SKM-1 treated with dmso at 0.1 percent for 144 hours (cell line): ENCODE measurements at regions not wholly inside any gene's neighbourhood (a gene's known extent, or its start where the extent isn't known, plus 50 kb on each side); places are given as distances from the start of the nearest gene placed in this dataset.
"Not testable (repeated sequence)": the region's sequence is repeated elsewhere in the genome, so short reads cannot be mapped to it uniquely, and the experiment has no call there.

Source experiments
- DNase-seq: peaks from one replicate; lab custom pipeline; 2025; ENCODE audit not compliant: unreplicated experiment; lab: John Stamatoyannopoulos, UW

DNA sequence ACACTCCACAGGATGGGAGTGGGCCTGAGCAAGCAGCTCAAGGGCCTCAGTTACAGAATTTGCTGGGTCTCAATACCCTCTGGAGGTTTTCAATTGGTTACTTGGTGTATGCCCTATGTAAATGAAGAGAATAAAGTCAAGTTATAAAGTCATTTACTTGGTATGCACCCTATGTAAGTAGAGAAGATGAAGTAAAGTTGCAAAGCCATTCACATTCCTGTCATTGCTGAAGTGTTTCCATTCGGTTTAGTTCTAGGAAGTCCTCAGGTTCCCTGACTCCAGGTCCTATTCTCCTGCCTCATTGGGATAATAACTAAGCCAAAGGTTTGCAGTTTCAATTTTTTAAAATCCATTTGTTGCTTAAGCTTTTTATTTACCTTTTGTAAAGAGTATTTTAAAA lies 272.6 kb upstream of the NPSR1 start:
- DNase-seq: no peak

GRCh38 chr7:34389332-34390078 lies 268.5 kb upstream of the NPSR1 start:
- DNase-seq: no peak

- no peak for DNase-seq
These were observed 267.9 kb upstream of the NPSR1 start for GRCh38 chr7:34390103-34390502.

DNA sequence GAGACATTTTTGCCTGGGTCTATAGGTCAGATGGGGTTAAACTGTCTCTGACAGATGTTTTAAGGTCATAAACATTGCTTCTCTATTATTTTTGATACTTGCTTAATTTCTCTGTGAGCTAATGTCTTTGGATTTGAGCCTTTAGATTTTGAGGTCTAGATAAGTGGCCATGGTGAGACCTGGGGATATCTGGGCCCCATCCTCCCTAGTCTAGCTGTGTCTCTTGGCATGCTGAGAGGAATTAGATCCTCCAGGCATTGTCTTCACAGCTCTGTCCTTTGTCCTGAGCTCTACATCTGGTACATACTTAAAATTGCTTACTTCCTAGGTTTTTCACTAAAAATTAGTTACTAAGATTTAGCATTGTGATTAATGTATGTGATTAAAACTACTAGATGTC lies 265.0 kb upstream of the NPSR1 start:
- DNase-seq: no peak

DNA sequence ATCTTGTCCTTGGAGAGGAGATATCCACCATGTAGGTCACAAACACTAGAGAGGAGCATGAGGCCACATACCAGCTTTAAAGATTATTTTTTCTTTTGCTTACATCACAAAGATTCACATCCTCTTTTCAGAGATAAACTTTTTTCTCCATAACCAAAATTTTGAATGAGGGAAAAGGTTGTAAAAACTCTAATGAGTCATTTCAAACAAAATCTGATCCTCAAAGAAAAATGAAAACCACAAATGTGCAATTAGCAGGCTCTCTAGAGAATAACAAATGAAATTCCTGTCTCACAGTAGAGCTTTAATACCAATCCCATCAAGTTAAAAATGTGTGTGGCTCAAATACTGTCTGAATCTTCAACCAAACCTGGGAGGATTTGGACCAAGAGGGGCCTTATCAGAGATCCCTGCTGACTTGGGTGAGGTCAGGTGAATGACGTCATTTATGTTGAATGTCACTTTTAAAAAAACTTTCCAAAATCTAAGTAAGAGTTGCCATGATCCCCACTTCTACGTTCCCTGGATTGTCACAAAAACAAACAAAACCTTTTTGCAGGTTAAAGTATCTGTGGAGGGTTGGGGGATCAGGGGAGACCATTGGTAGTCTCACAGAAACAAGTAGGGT lies 261.5 kb upstream of the NPSR1 start:
- no peak for DNase-seq

DNA sequence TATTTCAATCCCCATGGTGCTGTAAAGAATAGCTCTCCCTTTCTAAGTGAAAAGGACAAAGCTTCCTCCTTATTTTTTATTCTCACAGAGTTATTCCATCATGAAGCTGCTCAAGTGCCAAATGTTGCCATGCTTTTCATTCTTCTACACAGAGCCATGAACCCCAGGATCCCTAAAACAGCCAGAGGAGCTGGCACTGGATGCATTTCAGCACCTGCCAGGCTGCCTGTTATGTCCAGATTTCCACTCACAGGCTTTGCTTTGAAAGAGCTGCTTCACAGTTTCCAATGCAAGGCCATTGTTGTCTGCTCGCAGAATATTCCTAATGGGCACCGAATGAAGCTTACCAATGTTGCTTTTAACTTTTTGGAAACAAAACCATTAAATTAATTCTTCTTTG lies 256.2 kb upstream of the NPSR1 start:
- no peak for DNase-seq

DNA sequence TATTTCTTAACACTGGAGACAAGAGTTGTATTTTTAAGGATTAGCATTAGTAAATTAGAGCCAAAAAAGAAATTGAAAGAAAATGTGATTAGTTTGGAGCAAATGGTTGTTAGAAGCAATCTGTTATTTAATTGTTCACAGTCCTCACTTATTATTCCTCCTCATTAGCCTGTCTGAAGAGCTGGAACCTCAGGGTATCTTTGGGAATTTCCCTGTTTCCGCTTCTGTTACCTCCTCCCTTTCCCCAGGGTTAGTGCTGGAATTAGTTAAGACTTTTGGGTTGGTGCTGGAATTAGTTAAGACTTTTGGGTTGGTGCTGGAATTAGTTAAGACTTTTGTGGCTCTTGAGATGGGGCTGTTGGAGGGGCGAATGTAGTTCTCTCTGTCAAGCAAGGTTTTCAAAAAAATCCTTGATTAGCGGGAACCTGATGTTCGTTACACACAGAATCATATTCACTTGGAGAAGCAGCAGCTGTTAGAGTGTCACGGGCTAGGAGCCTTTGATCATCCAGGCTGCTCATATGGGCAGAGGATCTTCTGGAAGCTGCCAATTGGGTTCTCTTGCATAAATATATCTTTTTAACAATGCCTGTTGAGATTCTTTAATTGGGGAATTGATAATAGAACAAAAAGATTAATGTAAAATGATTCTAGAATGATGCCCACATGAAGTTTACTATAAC lies 251.0 kb upstream of the NPSR1 start:
- no peak for DNase-seq

- DNase-seq: no peak
These were observed 250.4 kb upstream of the NPSR1 start for GRCh38 chr7:34407586-34407985.

GRCh38 chr7:34417781-34418180 lies 240.2 kb upstream of the NPSR1 start:
- no peak for DNase-seq

DNA sequence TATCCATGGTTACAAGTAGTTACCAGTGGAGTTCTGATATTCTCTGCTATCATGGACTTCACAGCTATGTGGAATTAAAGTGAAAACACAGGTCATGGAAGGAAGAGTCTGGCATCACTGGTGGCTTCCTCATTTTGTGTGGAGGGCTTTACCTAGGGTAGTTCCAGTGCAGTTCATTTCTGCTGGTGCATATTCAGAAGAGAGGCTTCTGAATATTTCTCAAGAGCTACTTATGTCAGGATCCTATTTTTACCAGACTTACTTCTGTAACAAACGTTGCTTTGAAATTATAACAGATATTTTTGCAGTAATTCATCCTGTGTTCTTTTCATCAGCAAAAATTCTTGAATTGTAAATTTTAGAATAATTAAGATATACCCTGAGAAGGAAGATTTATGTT lies 236.5 kb upstream of the NPSR1 start:
- DNase-seq: no peak

DNA sequence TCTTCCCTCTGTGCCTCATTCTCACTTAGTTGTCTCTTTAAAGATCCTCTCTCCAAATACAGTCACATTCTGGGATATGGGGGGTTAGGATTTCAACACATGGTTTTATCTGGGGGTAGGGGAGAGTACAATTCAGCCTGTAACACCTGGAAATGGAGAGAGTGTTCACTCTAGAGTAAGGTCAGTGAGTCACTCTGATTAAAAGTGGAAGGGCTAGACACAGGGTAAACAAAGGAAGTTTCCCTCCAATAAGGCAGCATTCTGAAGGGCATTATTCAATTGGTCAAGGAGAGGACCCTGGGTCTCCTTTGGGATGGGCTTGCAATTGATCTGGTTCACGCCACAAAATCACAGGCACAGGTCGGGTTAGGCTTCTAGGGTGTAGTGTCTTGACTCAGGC lies 232.8 kb upstream of the NPSR1 start:
- DNase-seq: no peak

DNA sequence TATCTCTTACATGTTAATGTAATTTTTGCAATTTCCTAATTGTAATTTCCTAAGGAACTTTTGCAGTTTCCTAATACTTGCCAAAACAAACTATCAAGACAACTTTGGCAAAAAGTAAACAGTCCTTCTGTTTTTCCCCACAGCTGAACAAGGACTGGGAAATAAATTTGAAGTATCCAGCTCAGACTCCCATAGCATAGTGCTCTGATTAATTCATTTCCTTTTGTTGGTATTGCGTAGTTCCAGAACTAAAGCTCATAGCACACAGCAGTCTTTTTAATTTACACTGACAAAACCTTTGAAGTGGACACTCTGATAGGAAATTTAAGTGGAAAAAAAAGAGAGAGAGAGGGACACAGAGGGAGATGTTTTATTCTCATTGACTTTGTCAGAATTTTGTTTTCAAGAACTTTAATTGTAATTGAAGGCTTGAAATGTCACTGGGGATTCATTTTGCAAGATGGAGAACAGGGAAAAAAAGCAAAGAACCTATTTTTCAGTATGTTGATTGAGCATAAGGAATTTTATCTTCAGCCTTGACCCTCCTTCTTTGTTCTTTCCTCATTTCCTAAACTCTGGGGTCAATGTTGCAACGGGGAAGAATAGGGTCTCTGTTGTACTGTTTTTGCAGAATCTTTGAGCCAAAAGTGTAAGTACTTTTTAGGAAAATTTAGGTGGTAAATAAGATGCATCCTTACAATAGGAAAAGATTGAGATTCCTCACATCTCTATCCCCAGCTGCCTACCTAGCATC lies 232.2 kb upstream of the NPSR1 start:
- no peak for DNase-seq

GRCh38 chr7:34430456-34430855 lies 227.6 kb upstream of the NPSR1 start:
- DNase-seq: no peak

DNA sequence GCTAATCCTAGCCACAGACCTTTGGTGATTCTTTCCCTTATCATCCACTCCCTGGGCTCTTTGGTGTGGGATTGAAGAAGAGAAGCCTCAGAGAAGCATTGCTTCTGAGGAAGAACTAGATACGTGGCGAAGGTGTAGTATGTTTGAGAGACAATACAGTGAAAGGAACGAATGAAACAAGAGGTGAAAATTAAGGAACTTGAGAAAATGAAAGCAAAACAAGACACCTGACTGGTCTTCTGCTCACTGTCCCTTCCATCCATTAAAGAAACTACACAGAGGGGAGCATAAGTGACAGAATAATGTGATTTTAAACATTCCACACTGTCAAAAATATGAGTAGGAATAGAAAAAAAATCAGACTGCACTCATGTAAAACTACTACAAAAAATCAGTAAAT lies 219.6 kb upstream of the NPSR1 start:
- no peak for DNase-seq

GRCh38 chr7:34445653-34446052 lies 212.4 kb upstream of the NPSR1 start:
- DNase-seq: no peak

DNA sequence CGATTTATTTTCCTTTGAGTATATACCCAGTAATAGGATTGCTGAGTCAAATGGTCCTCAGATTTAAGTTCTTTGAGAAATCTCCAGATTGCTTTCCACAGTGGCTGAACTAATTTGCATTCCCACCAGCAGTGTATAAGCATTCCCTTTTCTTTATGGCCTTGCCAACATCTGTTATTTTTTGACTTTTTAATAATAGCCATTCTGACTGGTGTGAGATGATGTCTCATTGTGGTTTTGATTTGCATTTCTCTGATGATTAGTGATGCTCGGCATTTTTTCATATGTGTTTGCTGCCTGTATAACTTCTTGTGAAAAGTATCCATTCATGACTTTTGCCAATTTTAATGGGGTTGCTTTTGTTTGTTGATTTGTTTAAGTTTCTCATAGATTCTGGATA lies 209.5 kb upstream of the NPSR1 start:
- DNase-seq: not testable (repeated sequence)

GRCh38 chr7:34449765-34450164 lies 208.3 kb upstream of the NPSR1 start:
- DNase-seq: no peak

GRCh38 chr7:34451183-34451582 lies 206.8 kb upstream of the NPSR1 start:
- no peak for DNase-seq

GRCh38 chr7:34451923-34452322 lies 206.1 kb upstream of the NPSR1 start:
- DNase-seq: no peak

DNA sequence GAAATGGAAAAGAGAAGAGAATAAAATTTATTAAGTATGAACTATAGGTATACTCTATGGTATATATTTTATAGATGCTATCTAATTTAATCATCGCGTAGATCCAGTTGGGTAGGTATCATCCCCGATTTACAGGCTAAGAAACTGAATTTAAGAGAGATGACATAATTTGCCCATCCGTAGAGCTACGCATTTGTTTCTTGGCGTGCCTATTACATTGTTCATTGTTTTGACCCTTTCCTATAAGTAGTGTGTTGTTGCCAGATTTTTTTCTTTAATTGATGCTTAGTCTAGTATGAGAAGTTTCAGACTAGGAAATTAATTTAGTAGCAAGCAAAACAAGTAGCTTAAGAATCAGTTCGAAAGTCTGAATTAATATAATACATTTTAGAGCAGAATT lies 205.7 kb upstream of the NPSR1 start:
- no peak for DNase-seq

DNA sequence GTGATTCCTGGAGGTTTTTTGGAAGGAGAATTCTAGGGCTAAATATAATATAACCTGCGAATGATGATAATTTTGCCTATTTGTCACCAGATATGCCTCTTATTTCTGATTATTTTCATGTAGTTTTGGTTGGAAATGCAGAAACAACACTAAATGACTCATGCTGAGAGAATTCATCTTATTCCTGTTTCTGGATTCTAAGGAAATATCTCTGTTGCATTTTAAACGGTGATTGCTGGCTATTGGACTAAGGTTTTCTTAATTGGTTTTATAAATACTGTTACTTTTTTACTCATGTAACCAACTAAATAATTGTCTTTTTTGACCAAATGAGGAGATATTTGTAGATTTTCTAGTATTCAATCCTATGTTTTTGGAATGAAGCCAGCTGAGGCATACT lies 204.9 kb upstream of the NPSR1 start:
- DNase-seq: no peak

DNA sequence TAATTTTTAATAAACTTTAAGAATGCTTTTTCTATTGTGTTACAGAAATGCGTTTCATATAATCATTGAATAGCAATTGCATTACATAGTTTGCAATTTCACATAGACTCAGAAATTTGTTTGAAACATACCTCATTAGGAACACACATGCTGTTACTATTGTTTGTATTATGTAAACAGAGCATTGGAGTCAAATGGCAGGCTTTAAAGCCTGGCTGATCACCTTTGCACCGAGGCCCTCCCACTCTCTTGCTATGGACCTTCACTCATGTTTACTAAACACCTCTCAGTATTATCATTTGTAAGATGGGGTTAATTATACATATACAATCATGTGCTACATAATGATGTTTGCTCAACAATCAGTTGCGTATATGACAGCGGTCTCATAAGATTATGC lies 203.6 kb upstream of the NPSR1 start:
- no peak for DNase-seq
